ENCODE measurements at regions not wholly inside any gene's neighbourhood (a gene's known extent, or its start where the extent isn't known, plus 50 kb on each side); places are given as distances from the start of the nearest gene placed in this dataset.

DNA sequence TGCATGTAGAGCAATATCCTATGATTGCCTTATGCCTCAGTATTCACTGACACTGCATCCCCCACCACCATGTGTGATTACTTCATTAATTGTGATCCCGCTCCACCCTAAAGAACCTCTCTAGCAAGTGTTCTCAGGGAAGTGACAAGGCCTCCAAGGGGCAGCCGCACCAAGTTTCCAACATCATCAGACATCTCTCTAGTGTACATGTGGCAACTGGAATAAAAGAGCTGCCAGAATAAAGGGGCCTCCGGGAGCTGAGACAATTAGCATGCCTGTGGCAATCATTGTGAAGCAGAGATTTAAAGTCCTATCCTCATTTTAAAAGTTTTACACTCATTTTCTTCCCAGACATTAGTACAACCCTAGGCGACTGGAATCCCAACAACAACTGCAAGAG, 902.1 kb upstream of the SEMA6D start:
- DNase-seq (ENCODE audit: low read depth in 2 of 2): no peak

DNA sequence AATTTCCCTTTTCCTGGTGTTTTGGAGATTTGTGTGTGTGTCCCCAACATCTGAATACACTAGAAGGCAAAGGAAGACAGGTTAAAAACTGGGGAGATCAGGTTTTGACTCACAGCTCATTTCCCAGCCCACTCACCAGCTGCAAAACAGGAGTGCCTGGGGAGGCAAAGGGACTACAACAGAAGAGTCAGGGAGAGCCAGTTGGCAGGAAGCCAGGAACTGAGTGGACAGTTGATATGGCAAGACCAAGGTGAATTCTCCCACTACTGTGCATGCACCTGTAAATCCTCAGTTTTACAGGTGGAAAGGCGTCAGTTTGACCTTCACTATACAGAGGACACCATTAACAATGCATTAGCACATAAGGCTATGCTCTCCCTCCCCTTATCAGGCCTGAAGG, 901.5 kb upstream of the SEMA6D start:
- DNase-seq (ENCODE audit: low read depth in 2 of 2): no peak

DNA sequence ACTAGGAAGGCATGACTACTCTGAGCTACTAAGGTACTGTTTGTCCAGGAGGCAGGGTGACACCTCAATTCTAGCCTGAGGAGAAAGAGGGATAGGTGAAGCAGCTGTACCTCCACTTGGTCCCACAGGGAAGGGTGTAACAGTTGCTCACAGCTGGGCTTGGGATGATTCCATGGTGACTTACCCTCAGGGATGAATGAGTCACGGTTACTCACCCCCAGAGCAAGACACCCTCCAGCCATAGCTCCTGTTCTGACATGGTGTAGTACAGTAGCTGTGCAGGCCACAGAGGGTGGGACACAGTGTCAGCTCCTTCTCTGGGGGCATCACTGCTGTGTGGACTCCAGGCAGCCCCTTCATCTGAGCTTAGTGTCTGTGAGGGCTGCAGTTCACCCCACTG, 868.6 kb upstream of the SEMA6D start:
- DNase-seq (ENCODE audit: low read depth in 2 of 2): no peak

DNA sequence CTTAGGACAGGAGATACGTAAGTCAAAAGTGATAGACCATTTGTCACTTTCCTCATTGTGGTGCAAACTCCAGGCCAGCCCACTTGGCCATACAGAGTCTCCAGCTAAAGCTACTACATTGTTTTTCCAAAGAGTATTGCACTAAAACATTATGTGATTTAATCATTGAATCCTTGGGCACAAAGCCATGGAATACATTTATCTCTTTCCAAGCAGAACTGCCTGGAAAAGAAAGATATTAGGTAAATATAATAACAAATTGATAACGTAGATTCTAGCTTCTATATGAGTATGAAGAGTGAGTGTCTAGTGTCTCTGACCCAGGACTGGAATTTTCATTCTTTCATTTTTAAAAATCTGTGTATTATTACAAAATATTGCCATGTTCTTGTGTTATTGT, 863.7 kb upstream of the SEMA6D start:
- no peak for DNase-seq (ENCODE audit: low read depth in 2 of 2)

DNA sequence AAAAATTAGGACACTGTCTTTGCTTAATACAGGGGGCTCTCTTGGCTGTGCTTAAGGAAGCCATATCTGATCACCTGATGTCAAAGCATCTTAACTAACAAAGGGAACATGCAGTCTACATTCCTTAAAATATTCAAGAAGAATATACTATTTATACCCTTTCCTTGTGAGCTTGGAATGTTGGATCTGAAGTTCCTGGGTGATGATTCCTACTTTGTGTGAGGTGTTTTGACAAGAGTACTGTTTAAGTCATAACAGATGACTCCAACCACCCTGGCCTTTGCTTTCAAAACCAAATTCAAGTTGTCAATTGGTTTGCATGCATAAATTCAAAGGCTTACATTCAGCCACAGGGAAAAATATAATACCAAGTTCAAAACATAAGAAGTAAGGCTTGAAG, 862.7 kb upstream of the SEMA6D start:
- no peak for DNase-seq (ENCODE audit: low read depth in 2 of 2)

DNA sequence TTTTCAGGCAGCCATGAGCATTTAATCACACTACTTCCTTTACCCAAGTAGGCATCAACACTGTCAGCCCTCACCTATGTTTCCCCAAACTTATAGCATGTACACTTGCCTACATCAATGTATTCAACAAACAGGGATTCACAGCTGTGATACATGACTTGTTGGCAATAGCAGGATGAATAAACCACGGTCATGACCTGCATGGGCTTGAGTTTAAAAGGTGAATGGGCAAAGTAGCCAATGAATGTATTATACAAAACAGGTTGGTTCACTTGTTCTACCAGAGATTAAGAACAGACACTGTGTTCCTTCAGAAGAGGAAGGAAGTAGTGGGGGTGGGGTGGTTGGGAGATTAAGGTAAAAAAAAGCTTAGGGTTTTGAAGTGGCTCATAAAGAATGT, 861.9 kb upstream of the SEMA6D start:
- DNase-seq (ENCODE audit: low read depth in 2 of 2): no peak

DNA sequence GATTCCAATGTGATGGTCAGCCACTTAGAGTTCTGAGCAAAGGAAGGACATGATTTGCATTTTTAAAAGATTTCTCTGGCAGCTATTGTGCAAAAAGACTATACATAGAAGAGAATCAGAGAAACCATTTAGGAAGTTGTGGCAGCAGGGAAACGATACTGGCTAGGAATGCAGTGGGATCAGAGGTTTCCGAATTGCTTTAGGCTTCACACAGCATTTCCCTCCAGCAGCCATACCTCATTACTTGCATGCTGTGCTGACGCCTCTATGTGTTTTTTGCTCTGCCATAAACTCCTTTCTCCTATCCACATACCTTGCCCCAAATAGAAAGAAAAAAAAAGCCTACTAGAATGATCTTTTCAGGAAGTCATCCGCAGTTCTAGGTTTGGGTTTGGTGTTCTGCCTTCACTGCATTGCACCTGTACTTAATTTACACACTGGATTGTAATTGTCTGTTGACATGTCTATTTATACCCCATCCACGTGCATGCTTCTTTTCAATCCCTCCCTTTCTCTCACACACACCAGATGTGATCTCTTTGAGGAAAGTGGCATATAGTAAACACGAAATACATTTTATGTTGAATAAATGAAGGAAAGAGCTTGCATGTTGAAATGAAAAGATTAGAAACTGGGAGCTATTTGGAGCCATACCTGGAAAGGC, 860.3 kb upstream of the SEMA6D start:
- DNase-seq (ENCODE audit: low read depth in 2 of 2): no peak

DNA sequence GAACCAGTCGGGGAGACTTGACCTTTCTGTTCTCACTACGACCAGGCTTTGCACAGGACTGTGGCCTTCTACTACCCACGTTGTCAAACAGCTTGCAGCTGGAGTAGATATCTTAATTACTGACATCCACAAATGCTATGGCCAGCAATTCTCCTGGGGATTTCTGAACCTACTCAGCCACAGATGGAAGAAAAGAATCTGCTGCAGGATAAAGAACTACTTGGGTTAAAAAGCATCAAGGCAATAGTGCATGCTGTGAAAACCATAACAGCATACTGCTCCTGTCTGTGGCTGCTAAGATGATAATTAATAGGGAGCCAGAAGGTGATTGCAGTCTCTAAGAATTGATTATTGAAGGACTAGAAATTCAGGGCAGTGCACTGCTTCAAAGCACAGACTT, 859.2 kb upstream of the SEMA6D start:
- DNase-seq (ENCODE audit: low read depth in 2 of 2): no peak

DNA sequence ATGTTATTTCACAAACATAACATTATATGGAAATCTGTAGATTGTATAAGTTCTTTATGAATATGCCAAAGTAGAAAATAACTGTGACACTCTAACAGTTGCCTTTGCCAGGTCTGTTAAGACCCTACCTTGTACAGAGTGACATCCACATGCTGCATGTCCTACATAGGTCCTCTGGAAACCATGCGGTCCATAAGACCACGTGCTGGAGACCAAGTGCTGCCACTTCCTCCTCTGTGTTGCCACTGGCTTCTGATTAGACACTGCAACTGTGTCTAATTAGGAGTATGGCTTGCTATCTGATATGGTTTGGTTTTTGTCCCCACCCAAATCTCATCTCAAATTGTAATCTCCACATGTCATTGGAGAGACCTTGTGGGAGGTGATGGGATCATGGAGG, 855.5 kb upstream of the SEMA6D start:
- DNase-seq (ENCODE audit: low read depth in 2 of 2): no peak

DNA sequence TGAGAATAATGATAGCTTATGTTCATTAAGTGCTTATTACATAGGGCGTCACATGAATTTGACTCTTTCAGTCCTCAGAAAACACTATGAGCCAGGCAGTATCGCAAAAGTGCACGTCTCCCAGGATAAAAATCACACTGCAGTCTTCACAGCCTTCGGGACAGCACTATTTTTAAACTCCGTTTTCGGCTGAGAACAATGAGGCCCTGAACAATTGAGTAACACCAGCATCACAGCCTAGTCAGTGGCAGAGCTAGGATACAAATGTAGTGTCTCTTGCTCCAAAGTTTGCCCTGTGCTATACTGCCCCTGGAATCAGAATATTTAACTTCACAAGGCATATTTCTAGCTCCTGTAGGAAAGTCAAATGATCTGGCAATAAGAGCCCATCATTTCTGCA, 852.1 kb upstream of the SEMA6D start:
- no peak for DNase-seq (ENCODE audit: low read depth in 2 of 2)

DNA sequence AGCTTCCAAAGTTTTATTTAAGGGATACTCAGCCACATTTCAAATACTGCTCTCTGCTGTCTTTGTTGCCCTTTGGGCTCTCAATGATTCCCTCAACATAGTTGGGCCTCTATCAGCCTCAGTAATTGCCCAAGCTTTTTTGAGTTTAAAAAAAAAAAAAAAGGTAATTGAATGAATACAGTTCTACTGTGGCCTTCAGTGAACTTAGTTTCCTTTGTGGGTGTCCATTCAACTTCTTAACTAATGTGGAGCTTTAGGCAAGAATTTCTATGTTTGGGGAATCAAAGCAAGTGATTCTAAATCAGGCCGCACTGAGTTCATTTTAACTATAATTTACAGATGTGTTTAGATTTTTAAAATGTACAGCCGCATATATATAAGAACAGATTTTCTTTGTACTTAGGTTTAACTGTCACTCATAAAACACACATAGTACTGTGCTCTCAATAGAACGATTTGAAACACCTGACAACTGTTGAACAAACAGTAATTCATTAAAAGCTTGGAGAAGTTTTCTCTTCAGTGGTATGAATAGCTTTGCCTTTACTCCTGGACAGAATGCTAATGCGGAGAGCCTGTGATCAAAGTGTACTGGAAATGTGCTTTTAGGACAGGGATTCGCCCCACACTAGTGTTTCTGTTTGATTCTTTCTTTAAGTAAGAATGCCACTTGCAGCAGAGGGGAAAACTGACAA, 844.9 kb upstream of the SEMA6D start:
- DNase-seq (ENCODE audit: low read depth in 2 of 2): no peak

DNA sequence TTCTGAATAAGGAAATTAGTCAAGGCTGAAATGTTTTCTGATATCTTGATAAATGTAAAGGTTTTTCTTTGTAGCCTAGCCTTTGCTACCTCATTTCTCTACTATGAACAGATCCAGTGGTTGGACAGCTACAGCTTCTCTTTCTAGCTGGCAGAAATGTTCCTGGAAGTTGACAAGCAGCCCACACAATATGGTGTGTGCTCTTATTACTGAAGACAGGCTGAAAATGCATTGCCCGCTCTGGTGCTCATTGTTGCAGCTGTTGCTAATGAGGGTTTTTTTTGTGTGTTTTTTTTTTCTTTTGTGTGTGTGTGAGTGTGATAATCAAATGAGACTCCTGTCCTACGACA, 844.3 kb upstream of the SEMA6D start:
- DNase-seq (ENCODE audit: low read depth in 2 of 2): no peak

DNA sequence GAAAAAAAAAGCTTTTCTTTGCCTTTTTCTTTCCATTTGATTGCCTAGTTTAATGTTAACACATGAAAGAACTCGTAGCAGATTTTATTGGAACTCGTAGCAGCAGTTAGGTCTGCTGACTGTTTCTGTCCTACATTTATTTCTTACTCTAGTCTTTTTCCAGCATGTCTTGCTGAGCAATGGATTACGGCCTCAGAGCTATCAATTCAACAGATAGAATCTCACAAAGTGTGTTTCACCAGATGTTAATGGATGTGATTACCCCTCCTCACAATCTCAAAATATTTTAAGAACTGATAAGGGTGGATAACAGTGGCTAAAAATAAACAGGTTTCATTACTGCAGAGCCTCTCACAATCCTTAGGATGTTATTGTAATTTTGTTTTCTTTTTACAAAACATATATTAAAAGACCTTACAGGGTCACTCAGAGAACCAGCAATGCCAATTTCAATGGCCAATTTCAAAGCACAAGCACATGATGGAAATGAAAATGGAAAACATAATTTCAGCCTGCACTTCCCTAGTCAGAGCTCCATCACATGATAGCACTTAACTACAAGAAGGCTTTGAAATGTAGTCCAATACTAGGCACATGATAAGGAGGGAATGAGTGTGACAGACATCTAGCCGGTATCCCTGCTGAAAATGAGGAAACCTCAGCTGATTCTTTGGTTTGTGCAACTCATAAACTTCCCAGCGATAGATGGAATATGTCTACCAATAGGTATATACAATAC, 838.1 kb upstream of the SEMA6D start:
- no peak for DNase-seq (ENCODE audit: low read depth in 2 of 2)

DNA sequence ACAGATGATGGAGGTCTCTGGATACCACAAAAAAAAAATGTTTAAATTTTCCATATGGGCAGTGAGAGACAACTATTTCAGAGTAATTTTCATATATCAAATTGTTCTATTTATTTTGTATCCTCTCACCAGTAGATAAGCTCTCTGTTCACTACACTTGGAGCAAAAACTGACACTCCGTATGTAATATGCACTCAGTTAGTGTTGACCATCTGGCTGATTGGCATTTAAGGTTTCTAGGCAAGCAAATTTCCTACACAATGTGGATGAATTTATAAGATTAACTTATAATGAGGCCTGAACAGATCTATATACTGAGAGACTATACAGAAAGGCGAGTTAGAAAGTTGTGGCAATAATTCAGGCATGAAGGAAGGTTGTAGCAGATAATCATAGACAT, 836.5 kb upstream of the SEMA6D start:
- DNase-seq (ENCODE audit: low read depth in 2 of 2): no peak

DNA sequence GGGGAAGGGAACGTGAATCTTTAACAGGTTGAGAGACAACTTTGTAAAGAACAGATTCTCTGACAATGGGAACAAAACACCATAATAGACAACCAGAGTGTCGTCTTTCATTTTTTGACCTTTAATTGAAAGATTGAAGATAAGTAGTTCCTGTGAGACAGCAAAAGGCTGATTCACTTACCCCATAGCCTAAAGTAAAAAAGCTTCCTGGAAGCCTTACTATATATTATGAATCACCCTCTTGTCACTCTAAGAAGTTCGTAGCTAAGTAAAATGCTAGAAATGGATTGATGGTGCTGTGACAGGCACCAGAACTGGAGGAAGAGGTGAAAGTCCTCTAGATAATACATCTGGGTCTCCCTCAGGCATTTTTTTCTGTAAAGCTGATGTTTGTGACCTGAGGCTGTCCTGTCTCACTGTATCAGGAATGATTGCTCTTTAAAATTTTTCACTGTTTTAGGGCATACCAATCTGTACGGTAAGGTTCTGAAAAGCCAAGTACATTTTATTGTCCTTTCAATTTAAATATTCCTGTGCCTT, 824.6 kb upstream of the SEMA6D start:
- DNase-seq (ENCODE audit: low read depth in 2 of 2): no peak

DNA sequence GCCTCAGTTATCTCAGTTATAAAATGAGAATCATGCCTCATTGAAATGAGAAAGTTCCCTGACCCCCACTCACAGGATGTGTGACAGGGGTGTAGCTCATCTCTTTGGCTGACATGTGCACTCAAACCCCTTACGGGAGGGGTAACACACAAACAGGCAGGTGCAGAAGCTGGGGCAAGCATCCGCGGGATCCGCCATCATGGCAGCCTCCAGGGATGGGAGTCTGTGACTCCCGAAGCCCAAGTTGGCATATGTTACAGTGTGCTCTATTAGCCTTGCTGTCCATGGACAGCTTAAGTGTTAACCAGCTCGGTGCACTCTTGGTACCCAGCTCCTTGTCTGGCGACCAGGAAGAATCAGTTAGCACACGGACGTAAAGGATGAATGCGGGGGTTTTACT, 822.7 kb upstream of the SEMA6D start:
- no peak for DNase-seq (ENCODE audit: low read depth in 2 of 2)

DNA sequence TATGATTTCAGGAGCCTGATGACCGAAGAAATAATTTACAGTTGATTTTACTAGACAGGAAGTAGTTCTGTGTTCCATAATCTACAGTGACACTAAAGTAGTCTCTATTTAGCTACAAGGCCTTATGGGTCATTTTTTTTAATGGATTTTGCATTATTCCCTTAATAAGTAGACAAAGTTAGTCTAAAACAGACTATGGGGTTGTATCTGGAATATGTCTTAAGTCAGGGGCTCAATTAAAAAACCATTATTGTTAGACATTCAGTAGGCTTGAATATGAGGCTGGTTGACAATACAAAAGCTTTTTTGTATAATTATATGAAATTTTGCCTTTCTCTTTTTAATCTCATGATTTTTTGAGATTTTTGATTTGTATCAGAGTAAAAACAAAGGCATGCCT, 820.0 kb upstream of the SEMA6D start:
- DNase-seq (ENCODE audit: low read depth in 2 of 2): no peak

DNA sequence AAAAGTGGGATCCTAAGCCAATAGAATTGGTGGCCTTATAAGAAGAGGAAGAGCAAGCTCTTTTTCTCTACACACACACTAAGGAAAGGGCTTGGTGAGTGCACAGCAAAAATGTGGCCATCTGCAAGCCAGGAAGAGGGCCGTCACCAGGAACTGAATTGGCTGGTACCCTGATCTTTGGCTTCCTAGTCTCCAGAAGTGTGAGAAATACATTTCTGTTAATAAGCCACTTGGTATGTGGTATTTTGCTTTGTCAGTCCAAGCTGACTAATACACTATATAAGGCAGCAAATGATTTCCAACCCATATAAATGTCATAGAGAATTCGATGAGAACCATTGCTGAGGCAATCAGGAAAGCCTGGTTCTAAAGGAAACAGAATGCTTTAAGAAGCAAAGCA, 816.3 kb upstream of the SEMA6D start:
- no peak for DNase-seq (ENCODE audit: low read depth in 2 of 2)

DNA sequence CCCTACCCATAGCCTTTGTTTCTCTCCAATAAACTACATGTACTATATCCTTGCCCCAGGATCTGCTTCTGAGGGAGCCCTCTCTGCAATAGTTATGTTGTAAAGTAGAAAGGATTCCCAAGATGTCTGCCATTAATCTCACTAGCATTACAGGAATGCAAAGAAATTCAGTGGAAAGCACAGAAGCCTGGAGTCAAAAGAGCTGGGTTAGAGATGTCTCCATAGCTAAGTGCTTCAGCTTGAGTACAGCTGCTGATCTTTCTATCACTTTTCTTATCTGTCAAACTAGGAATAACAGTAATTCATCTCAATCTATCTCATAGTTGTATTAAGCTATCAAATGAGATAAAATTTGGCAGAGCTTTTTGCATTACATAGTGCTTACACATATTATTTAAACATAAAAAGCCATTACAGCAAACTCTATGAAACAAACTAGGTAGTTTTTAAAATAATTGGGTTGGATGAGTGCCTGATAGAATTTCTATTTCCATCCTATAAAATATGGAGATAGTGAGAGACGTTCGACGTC, 799.5 kb upstream of the SEMA6D start:
- no peak for DNase-seq (ENCODE audit: low read depth in 2 of 2)

DNA sequence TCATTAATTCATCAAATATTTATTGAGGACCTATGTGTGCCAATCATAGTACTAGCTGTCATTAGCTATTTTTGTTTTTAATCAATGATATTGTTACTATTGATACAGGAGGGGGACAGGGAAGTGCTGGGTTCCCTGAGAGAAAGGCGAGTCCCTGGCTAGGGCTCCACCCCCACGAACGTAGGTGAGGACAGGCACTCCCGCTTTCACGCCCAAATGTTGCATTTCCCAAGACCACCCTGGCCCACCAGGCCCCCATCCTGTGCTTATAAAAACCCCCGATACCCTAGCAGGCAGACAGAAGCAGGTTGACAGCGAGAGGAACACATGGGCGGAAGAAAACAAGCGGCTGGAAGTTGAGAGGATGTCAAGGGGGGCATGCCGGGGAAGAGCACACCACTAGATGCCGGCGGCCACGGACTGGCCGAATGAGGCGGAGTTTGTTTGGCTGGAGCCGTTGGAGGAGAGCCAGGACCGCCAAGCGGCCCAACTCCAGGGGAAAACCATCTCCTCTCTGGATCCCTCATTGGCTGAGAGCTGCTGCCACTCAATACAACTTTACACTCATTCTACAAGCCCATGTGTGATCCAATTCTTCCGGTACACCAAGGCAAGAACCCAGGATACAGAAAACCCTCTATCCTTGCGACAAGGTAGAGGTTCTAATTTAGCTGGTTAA, 798.7 kb upstream of the SEMA6D start:
- DNase-seq (ENCODE audit: low read depth in 2 of 2): no peak

DNA sequence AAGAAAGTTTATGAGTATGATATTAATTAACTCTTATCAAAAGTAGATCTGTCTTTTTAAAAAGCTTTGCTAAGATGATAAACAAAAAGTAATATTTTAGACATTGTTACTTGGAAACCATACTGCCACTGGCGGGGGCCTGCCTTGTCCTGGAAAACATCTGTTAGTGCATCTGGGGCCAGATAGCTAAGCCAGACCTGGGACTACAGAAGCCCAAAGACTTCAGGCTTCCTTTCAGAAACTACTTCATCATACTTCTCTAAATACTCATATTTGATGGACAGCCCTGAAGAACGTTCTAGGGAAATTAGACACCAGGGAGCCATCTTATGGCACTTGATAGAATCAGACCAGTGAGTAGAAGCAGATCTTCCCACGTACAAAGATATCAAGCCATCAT, 795.4 kb upstream of the SEMA6D start:
- no peak for DNase-seq (ENCODE audit: low read depth in 2 of 2)

DNA sequence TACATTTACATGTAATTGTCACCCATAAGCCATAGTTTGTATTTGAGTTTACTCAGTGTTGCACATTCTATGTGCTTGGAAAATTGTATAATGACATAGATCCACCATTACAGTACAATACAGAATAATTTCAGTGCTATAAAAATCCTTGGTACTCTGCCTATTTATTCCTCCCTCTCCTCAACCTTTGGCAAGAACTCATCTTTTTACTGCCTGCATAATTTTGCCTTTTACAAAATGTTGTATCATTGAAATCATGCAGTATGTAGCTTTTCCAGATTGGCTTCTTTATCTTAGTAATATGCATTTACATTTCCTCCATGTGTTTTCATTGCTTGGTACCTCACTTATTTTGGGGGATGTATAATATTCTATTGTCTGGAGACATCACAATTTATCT, 786.9 kb upstream of the SEMA6D start:
- DNase-seq (ENCODE audit: low read depth in 2 of 2): no peak
